BLaER1 treated with 17β-estradiol and CSF1 and Interleukin-3, amounts not matched to agents 10 nM and 100 nM (cell line): ENCODE measurements at regions not wholly inside any gene's neighbourhood (a gene's known extent, or its start where the extent isn't known, plus 50 kb on each side); places are given as distances from the start of the nearest gene placed in this dataset.

ENCODE experiments used
- H3K27ac ChIP-seq, 11 experiments: shearing (Covaris generic); formaldehyde crosslinking; 2 replicates each; pipeline ENCODE4 v1.8.1; 2022
- H3K27me3 ChIP-seq, 11 experiments: shearing (Covaris generic); formaldehyde crosslinking; 2 replicates each; pipeline ENCODE4 v1.8.1; 2022
- H3K36me3 ChIP-seq, 11 experiments: shearing (Covaris generic); formaldehyde crosslinking; 2 replicates each; pipeline ENCODE4 v1.8.1; 2022
- H3K4me1 ChIP-seq, 10 experiments: shearing (Covaris generic); formaldehyde crosslinking; 2 replicates each; pipeline ENCODE4 v1.8.1; 2022
- H3K4me2 ChIP-seq, 11 experiments: shearing (Covaris generic); formaldehyde crosslinking; 2 replicates each; pipeline ENCODE4 v1.8.1; 2022
- H3K4me3 ChIP-seq, 10 experiments: shearing (Covaris generic); formaldehyde crosslinking; 2 replicates each; pipeline ENCODE4 v1.8.1; 2022
- H3K9ac ChIP-seq, 11 experiments: shearing (Covaris generic); formaldehyde crosslinking; 2 replicates each; pipeline ENCODE4 v1.8.1; 2022
- H3K9me3 ChIP-seq, 11 experiments: shearing (Covaris generic); formaldehyde crosslinking; replicated peaks in 1 of 11; 2 replicates each; pipeline ENCODE4 v1.8.1; 2022
- H4K20me1 ChIP-seq, 11 experiments: shearing (Covaris generic); formaldehyde crosslinking; 2 replicates each; pipeline ENCODE4 v1.8.1; 2022
- Cebpa-rat ChIP-seq, 11 experiments: shearing (Covaris generic); IDR thresholded peaks; 2 replicates each; pipeline ENCODE4 v1.8.1; 2022

- TF ChIP-seq Cebpa-rat (IDR thresholded peaks at IDR 0.05): no peak
- H4K20me1 ChIP-seq: no peaks in the 10 kb centered on the region
- H3K4me3 ChIP-seq: no peak overlapping the region
- no peak overlapping the region for H3K9ac ChIP-seq
- H3K9me3 ChIP-seq: peaks cover 0 to 4% (median 0%) of the 10 kb centered on the region in 11 experiments; a peak in 2 of 22 replicates
- no peak overlapping the region for H3K27ac ChIP-seq
- no peaks in the 10 kb centered on the region for H3K27me3 ChIP-seq
- no peaks in the 10 kb centered on the region for H3K4me1 ChIP-seq
- H3K36me3 ChIP-seq: no peaks in the 10 kb centered on the region
- H3K4me2 ChIP-seq: no peak overlapping the region
These were observed 1061.1 kb upstream of the GHITM start for GRCh38 chr10:83078160-83078559.

GRCh38 chr10:83078645-83079044, 1060.7 kb upstream of the GHITM start:
- Histone ChIP-seq H3K9ac (no peak overlapping the region), H4K20me1 (no peaks in the 10 kb centered on the region)
- TF ChIP-seq Cebpa-rat (IDR thresholded peaks at IDR 0.05): no peak

GRCh38 chr10:83083831-83084230, 1055.5 kb upstream of the GHITM start:
- no peak overlapping the region for H3K4me3 ChIP-seq
- no peak overlapping the region for H3K27ac ChIP-seq
- no peaks in the 10 kb centered on the region for H3K4me1 ChIP-seq
- TF ChIP-seq Cebpa-rat (IDR thresholded peaks at IDR 0.05): no peak
- no peak overlapping the region for H3K9ac ChIP-seq
- H3K9me3 ChIP-seq: peaks cover 0 to 4% (median 0%) of the 10 kb centered on the region in 11 experiments; a peak in 3 of 22 replicates
- no peaks in the 10 kb centered on the region for H3K27me3 ChIP-seq
- no peak overlapping the region for H3K4me2 ChIP-seq
- H3K36me3 ChIP-seq: no peaks in the 10 kb centered on the region
- no peaks in the 10 kb centered on the region for H4K20me1 ChIP-seq

More at GRCh38 chr10:83078645-83079044, 1060.7 kb upstream of the GHITM start:
- Histone ChIP-seq H3K9me3 (peaks cover 0 to 4% (median 0%) of the 10 kb centered on the region in 11 experiments; a peak in 2 of 22 replicates), H3K4me3 (no peak overlapping the region), H3K4me2 (no peak overlapping the region), H3K27me3 (no peaks in the 10 kb centered on the region), H3K27ac (no peak overlapping the region), H3K4me1 (no peaks in the 10 kb centered on the region), H3K36me3 (no peaks in the 10 kb centered on the region)

- H4K20me1 ChIP-seq: no peaks in the 10 kb centered on the region
- TF ChIP-seq Cebpa-rat (IDR thresholded peaks at IDR 0.05): no peak
These were observed 1050.0 kb upstream of the GHITM start for GRCh38 chr10:83089335-83089734.

GRCh38 chr10:83104616-83105015, 1034.7 kb upstream of the GHITM start:
- no peaks in the 10 kb centered on the region for H3K4me1 ChIP-seq
- no peak overlapping the region for H3K4me3 ChIP-seq
- H3K4me2 ChIP-seq: no peak overlapping the region
- no peak overlapping the region for H3K9ac ChIP-seq
- H3K27me3 ChIP-seq: no peaks in the 10 kb centered on the region
- peaks cover 0 to 13% (median 10%) of the 10 kb centered on the region in 11 experiments; a peak in 18 of 22 replicates for H3K9me3 ChIP-seq
- no peak for TF ChIP-seq Cebpa-rat (IDR thresholded peaks at IDR 0.05)
- no peaks in the 10 kb centered on the region for H4K20me1 ChIP-seq
- H3K27ac ChIP-seq: no peak overlapping the region
- no peaks in the 10 kb centered on the region for H3K36me3 ChIP-seq

More at GRCh38 chr10:83089335-83089734, 1050.0 kb upstream of the GHITM start:
- Histone ChIP-seq H3K9ac (no peak overlapping the region), H3K4me3 (no peak overlapping the region), H3K4me1 (no peaks in the 10 kb centered on the region), H3K27ac (no peak overlapping the region), H3K36me3 (no peaks in the 10 kb centered on the region), H3K27me3 (no peaks in the 10 kb centered on the region), H3K4me2 (no peak overlapping the region), H3K9me3 (peaks cover 0 to 9% (median 0%) of the 10 kb centered on the region in 11 experiments; a peak in 3 of 22 replicates)

- Histone ChIP-seq H3K27me3 (no peaks in the 10 kb centered on the region), H4K20me1 (no peaks in the 10 kb centered on the region), H3K4me1 (no peaks in the 10 kb centered on the region), H3K4me3 (no peak overlapping the region), H3K27ac (no peak overlapping the region), H3K36me3 (no peaks in the 10 kb centered on the region), H3K9ac (no peak overlapping the region), H3K9me3 (peaks cover 18 to 48% (median 33%) of the 10 kb centered on the region in 11 experiments), H3K4me2 (no peak overlapping the region)
- TF ChIP-seq Cebpa-rat (IDR thresholded peaks at IDR 0.05): no peak
These were observed 1030.6 kb upstream of the GHITM start for GRCh38 chr10:83108565-83109333.

GRCh38 chr10:83119346-83119745, 1020.0 kb upstream of the GHITM start:
- Histone ChIP-seq H3K4me3 (no peak overlapping the region), H3K27ac (no peak overlapping the region), H3K9me3 (no peaks in the 10 kb centered on the region), H3K4me1 (no peaks in the 10 kb centered on the region), H3K4me2 (no peak overlapping the region), H4K20me1 (no peaks in the 10 kb centered on the region), H3K36me3 (no peaks in the 10 kb centered on the region), H3K9ac (no peak overlapping the region), H3K27me3 (no peaks in the 10 kb centered on the region)
- no peak for TF ChIP-seq Cebpa-rat (IDR thresholded peaks at IDR 0.05)

GRCh38 chr10:83122336-83122735, 1017.0 kb upstream of the GHITM start:
- Histone ChIP-seq H3K9ac (no peak overlapping the region), H3K9me3 (no peaks in the 10 kb centered on the region), H3K4me2 (no peak overlapping the region), H3K36me3 (no peaks in the 10 kb centered on the region), H3K4me1 (no peaks in the 10 kb centered on the region), H3K27ac (no peak overlapping the region), H3K4me3 (no peak overlapping the region), H3K27me3 (no peaks in the 10 kb centered on the region), H4K20me1 (no peaks in the 10 kb centered on the region)
- TF ChIP-seq Cebpa-rat (IDR thresholded peaks at IDR 0.05): no peak

- no peak for TF ChIP-seq Cebpa-rat (IDR thresholded peaks at IDR 0.05)
- Histone ChIP-seq H3K36me3 (no peaks in the 10 kb centered on the region), H3K4me1 (no peaks in the 10 kb centered on the region), H3K9me3 (no peaks in the 10 kb centered on the region), H3K4me2 (no peak overlapping the region), H4K20me1 (no peaks in the 10 kb centered on the region), H3K27ac (no peak overlapping the region), H3K27me3 (no peaks in the 10 kb centered on the region), H3K9ac (no peak overlapping the region), H3K4me3 (no peak overlapping the region)
These were observed 1011.2 kb upstream of the GHITM start for GRCh38 chr10:83127942-83128575.

GRCh38 chr10:83140811-83141210, 998.5 kb upstream of the GHITM start:
- Histone ChIP-seq H3K27ac (no peak overlapping the region), H3K36me3 (no peaks in the 10 kb centered on the region), H4K20me1 (no peaks in the 10 kb centered on the region), H3K4me3 (no peak overlapping the region), H3K9me3 (no peaks in the 10 kb centered on the region), H3K4me2 (no peak overlapping the region), H3K27me3 (no peaks in the 10 kb centered on the region), H3K4me1 (no peaks in the 10 kb centered on the region), H3K9ac (no peak overlapping the region)
- TF ChIP-seq Cebpa-rat (IDR thresholded peaks at IDR 0.05): no peak
